ENCODE measurements at regions not wholly inside any gene's neighbourhood (a gene's known extent, or its start where the extent isn't known, plus 50 kb on each side); places are given as distances from the start of the nearest gene placed in this dataset.

GRCh38 chr2:5242751-5243150 is 449.4 kb upstream of the SOX11 start:
- TF ChIP-seq CTCF (CRISPR knock-in tag; IDR thresholded peaks at IDR 0.05) (no peak), TP53 (CRISPR knock-in tag; conservative IDR thresholded peaks at IDR 0.05) (no peak), ZNF616 (CRISPR knock-in tag; IDR thresholded peaks at IDR 0.05; ENCODE audit: low read depth) (no peak), ZIK1 (CRISPR knock-in tag; IDR thresholded peaks at IDR 0.05; ENCODE audit: borderline replicate concordance, low read depth) (no peak), PCBP1 (IDR thresholded peaks at IDR 0.05; ENCODE audit: borderline replicate concordance, low read depth, low read length) (no peak)
- TF ChIP-seq, protein P1, sequence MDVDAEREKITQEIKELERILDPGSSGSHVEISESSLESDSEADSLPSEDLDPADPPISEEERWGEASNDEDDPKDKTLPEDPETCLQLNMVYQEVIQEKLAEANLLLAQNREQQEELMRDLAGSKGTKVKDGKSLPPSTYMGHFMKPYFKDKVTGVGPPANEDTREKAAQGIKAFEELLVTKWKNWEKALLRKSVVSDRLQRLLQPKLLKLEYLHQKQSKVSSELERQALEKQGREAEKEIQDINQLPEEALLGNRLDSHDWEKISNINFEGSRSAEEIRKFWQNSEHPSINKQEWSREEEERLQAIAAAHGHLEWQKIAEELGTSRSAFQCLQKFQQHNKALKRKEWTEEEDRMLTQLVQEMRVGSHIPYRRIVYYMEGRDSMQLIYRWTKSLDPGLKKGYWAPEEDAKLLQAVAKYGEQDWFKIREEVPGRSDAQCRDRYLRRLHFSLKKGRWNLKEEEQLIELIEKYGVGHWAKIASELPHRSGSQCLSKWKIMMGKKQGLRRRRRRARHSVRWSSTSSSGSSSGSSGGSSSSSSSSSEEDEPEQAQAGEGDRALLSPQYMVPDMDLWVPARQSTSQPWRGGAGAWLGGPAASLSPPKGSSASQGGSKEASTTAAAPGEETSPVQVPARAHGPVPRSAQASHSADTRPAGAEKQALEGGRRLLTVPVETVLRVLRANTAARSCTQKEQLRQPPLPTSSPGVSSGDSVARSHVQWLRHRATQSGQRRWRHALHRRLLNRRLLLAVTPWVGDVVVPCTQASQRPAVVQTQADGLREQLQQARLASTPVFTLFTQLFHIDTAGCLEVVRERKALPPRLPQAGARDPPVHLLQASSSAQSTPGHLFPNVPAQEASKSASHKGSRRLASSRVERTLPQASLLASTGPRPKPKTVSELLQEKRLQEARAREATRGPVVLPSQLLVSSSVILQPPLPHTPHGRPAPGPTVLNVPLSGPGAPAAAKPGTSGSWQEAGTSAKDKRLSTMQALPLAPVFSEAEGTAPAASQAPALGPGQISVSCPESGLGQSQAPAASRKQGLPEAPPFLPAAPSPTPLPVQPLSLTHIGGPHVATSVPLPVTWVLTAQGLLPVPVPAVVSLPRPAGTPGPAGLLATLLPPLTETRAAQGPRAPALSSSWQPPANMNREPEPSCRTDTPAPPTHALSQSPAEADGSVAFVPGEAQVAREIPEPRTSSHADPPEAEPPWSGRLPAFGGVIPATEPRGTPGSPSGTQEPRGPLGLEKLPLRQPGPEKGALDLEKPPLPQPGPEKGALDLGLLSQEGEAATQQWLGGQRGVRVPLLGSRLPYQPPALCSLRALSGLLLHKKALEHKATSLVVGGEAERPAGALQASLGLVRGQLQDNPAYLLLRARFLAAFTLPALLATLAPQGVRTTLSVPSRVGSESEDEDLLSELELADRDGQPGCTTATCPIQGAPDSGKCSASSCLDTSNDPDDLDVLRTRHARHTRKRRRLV (CRISPR knock-in tag; IDR thresholded peaks at IDR 0.05), result no peak
